ENCODE measurements at regions not wholly inside any gene's neighbourhood (a gene's known extent, or its start where the extent isn't known, plus 50 kb on each side); places are given as distances from the start of the nearest gene placed in this dataset.

DNA sequence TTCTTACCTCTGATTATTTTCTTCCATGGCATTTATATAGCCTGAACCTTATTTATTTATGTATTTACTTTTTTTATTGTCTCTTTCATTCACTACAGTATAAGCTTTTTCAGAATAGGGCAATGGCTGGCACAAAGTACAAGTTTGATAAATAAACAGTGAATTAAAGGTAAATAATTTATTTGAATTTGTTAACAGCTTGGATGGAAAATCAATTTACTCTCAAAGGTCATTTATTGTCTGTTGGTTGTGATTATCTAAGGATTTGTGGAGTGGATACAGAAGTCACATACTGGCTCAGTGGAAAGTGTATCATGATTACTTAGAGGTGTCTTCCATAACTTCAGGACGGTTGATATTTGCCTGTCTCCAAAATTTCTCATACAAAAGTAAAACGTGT lies 2472.9 kb downstream of the PCDH7 start:
- peaks cover 17% of the 10 kb centered on the region for H3K9me3 Mint-ChIP-seq
- TF ChIP-seq, protein P1, sequence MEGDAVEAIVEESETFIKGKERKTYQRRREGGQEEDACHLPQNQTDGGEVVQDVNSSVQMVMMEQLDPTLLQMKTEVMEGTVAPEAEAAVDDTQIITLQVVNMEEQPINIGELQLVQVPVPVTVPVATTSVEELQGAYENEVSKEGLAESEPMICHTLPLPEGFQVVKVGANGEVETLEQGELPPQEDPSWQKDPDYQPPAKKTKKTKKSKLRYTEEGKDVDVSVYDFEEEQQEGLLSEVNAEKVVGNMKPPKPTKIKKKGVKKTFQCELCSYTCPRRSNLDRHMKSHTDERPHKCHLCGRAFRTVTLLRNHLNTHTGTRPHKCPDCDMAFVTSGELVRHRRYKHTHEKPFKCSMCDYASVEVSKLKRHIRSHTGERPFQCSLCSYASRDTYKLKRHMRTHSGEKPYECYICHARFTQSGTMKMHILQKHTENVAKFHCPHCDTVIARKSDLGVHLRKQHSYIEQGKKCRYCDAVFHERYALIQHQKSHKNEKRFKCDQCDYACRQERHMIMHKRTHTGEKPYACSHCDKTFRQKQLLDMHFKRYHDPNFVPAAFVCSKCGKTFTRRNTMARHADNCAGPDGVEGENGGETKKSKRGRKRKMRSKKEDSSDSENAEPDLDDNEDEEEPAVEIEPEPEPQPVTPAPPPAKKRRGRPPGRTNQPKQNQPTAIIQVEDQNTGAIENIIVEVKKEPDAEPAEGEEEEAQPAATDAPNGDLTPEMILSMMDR (IDR thresholded peaks at IDR 0.05): no peak
- no peaks in the 10 kb centered on the region for H3K36me3 Mint-ChIP-seq (ENCODE audit: low read depth)
- DNase-seq: no peak
- no peak overlapping the region for H3K4me3 Mint-ChIP-seq
- no peaks in the 10 kb centered on the region; the same call in 1 of the 2 replicates for H3K27me3 Mint-ChIP-seq (ENCODE audit: insufficient read depth)
- H3K4me1 Mint-ChIP-seq (ENCODE audit: low read depth): no peaks in the 10 kb centered on the region
- H3K27ac Mint-ChIP-seq: no peak overlapping the region

DNA sequence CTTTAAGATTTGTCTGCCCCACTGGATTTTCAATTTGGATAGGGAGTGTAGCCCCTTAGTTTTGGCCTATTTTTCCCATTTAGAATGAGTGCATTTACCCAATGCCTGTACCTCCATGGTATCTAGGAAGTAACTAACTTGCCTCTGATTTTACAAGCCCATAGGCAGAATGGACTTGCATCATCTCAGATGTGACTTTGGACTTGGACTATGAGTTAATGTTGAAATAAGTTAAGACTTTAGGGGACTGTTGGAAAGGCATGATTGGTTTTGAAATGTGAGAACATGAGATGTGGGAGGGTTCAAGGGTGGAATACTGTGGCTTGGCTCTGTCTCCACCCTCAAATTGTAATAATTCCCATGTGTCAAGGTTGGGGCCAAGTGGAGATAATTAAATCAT lies 2480.2 kb downstream of the PCDH7 start:
- H3K27ac Mint-ChIP-seq: no peak overlapping the region
- H3K4me3 Mint-ChIP-seq: no peak overlapping the region
- TF ChIP-seq, protein P1 (IDR thresholded peaks at IDR 0.05): no peak
- H3K4me1 Mint-ChIP-seq (ENCODE audit: low read depth): no peaks in the 10 kb centered on the region
- no peaks in the 10 kb centered on the region; the same call in 1 of the 2 replicates for H3K36me3 Mint-ChIP-seq (ENCODE audit: low read depth)
- H3K27me3 Mint-ChIP-seq (ENCODE audit: insufficient read depth): no peaks in the 10 kb centered on the region
- H3K9me3 Mint-ChIP-seq: peaks cover 30% of the 10 kb centered on the region
- no peak for DNase-seq

DNA sequence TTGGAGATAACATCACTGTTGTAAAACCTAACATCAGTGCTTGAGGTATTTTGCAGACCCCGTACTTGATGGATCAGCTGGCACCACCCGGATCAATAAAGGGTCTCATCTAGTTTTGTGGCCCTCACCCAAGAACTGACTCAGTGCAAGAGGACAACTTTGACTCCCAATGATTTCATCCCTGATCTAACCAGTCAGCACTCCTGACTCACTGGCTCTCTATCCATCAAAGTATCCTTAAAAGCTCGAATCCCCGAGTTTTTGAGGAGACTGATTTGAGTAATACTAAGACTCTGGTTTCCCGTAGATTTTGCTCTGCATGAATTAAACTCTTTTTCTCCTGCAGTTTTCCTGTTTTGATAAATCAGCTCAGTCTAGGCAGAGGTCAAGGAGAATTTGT lies 2498.1 kb downstream of the PCDH7 start:
- no peak overlapping the region for H3K4me3 Mint-ChIP-seq
- DNase-seq: no peak
- TF ChIP-seq, protein P1 (IDR thresholded peaks at IDR 0.05): no peak
- H3K36me3 Mint-ChIP-seq (ENCODE audit: low read depth): no peaks in the 10 kb centered on the region; the same call in 1 of the 2 replicates
- no peaks in the 10 kb centered on the region for H3K27me3 Mint-ChIP-seq (ENCODE audit: insufficient read depth)
- H3K4me1 Mint-ChIP-seq (ENCODE audit: low read depth): no peaks in the 10 kb centered on the region
- H3K27ac Mint-ChIP-seq: no peak overlapping the region
- H3K9me3 Mint-ChIP-seq: peaks cover 23% of the 10 kb centered on the region

DNA sequence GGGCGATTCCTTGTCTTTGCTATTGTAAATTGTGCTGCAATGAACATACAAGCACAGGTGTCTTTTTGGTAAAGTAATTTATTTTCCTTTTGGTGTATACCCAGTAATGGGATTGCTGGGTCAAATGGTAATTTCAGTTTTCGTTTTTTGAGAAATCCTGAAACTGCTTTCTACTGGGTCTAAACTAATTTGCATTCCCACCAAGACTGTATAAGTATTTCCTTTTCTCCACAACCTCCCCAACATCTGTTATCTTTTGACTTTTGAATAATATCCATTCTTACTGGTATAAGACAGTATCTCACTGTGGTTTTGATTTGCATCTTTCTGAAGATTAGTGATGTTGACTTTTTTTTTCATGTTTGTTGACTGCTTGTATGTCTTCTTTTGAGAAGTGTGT lies 2506.0 kb downstream of the PCDH7 start:
- Mint-ChIP-seq H3K4me3 (no peak overlapping the region), H3K9me3 (peaks cover 18% of the 10 kb centered on the region), H3K4me1 (ENCODE audit: low read depth) (no peaks in the 10 kb centered on the region), H3K27me3 (ENCODE audit: insufficient read depth) (no peaks in the 10 kb centered on the region), H3K36me3 (ENCODE audit: low read depth) (no peaks in the 10 kb centered on the region), H3K27ac (no peak overlapping the region)
- TF ChIP-seq, protein P1 (IDR thresholded peaks at IDR 0.05): no peak
- no peak for DNase-seq

DNA sequence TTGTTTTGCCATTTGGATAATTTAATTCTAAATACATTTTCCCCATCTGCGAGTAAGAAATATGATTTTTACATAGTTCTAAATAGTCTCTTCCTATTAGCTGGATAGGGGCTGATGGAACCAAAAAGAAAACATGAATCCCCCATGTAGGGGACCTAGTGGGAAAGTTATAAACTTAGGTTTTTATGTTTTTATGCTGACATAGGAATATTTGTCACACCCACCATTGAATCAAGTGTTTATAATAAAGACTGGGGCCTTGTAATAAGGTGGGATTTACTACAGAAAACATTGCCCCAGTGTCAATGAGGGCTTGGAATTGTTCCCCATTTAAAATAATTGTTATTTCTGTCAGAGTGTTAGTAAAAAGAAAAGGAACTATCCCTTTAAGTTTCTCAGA lies 2506.6 kb downstream of the PCDH7 start:
- Mint-ChIP-seq H3K27ac (no peak overlapping the region), H3K4me1 (ENCODE audit: low read depth) (no peaks in the 10 kb centered on the region), H3K9me3 (peaks cover 18% of the 10 kb centered on the region), H3K4me3 (no peak overlapping the region), H3K27me3 (ENCODE audit: insufficient read depth) (no peaks in the 10 kb centered on the region), H3K36me3 (ENCODE audit: low read depth) (no peaks in the 10 kb centered on the region)
- DNase-seq: no peak
- TF ChIP-seq, protein P1 (IDR thresholded peaks at IDR 0.05): no peak

DNA sequence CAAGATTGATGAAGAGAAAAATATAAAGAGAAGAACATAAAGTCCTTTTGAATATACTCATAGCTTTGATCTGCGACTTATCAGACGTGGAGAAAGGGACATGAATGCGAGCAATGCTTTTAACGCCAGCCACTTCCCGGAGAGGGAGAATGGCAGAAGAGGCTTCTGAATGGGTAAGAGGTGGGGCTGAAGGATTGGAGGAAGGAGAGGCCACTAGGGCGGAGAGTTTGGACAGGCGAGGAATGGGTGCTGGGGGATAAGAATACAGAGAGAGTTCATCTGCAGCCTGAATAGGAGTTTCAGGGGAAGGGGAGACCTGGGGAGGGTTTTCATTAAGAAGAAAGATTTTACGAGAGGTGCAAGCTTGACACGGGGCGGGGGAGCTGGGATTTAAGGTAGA lies 2534.9 kb downstream of the PCDH7 start:
- TF ChIP-seq, protein P1 (IDR thresholded peaks at IDR 0.05): no peak
- Mint-ChIP-seq H3K27me3 (ENCODE audit: insufficient read depth) (no peaks in the 10 kb centered on the region), H3K9me3 (peaks cover 11% of the 10 kb centered on the region), H3K27ac (no peak overlapping the region), H3K4me3 (no peak overlapping the region), H3K4me1 (ENCODE audit: low read depth) (no peaks in the 10 kb centered on the region), H3K36me3 (ENCODE audit: low read depth) (no peaks in the 10 kb centered on the region)
- DNase-seq: no peak

Measured in HFFc6 (cell line).